Fibroblast of lung (primary cell): ENCODE measurements at regions not wholly inside any gene's neighbourhood (a gene's known extent, or its start where the extent isn't known, plus 50 kb on each side); places are given as distances from the start of the nearest gene placed in this dataset.
"Not testable (repeated sequence)": the region's sequence is repeated elsewhere in the genome, so short reads cannot be mapped to it uniquely, and the experiment has no call there.

Experiments used
- DNase-seq, 2 donors: peaks; one replicate each; pipeline versions ENCODE4 v3.0.0 to v3.0.0-alpha.2; 2010; ENCODE audit warnings: low read depth in 2 of 2
- H2AFZ ChIP-seq: 2 replicates; pipeline ENCODE4 v1.5.1; 2012; ENCODE audit warnings: low read length, control low read depth, inconsistent platforms
- H3K27ac ChIP-seq: 2 replicates; pipeline ENCODE4 v1.5.1; 2011; ENCODE audit warnings: low read length, control low read depth; ENCODE audit not compliant: insufficient read depth
- H3K27me3 ChIP-seq: 2 replicates; pipeline ENCODE4 v1.5.1; 2011; ENCODE audit warnings: mild to moderate bottlenecking, low read length; ENCODE audit not compliant: control insufficient read depth, insufficient read depth
- H3K36me3 ChIP-seq: 2 replicates; pipeline ENCODE4 v1.5.1; 2011; ENCODE audit warnings: low read length; ENCODE audit not compliant: control insufficient read depth, insufficient read depth
- H3K4me1 ChIP-seq: 2 replicates; pipeline ENCODE4 v1.5.1; 2011; ENCODE audit warnings: low read length; ENCODE audit not compliant: control insufficient read depth, insufficient read depth; ENCODE audit errors: extremely low read depth
- H3K4me2 ChIP-seq: 2 replicates; pipeline ENCODE4 v1.5.1; 2011; ENCODE audit warnings: low read length, control low read depth; ENCODE audit not compliant: insufficient read depth; ENCODE audit errors: extremely low read depth
- H3K4me3 ChIP-seq, 4 experiments: fragments of 200-600 bp in 1 of 4; sonication (generic) in 1 of 4; replicated peaks in 1 of 4; 2 replicates each; pipeline ENCODE4 v1.5.1; 2011 to 2016; ENCODE audit warnings: low read length in 4 of 4, low read depth in 3 of 4, mild to moderate bottlenecking in 3 of 4, control low read depth in 2 of 4, inconsistent platforms in 1 of 4, mixed read lengths in 1 of 4; ENCODE audit not compliant: insufficient read depth in 1 of 4; ENCODE audit errors: control extremely low read depth in 1 of 4
- H3K79me2 ChIP-seq: 2 replicates; pipeline ENCODE4 v1.5.1; 2012; ENCODE audit warnings: mild to moderate bottlenecking, low read length, inconsistent platforms; ENCODE audit not compliant: control insufficient read depth, insufficient read depth
- H3K9ac ChIP-seq: 2 replicates; pipeline ENCODE4 v1.5.1; 2011; ENCODE audit warnings: mild to moderate bottlenecking, low read length, control low read depth; ENCODE audit not compliant: insufficient read depth
- H3K9me3 ChIP-seq: 2 replicates; pipeline ENCODE4 v1.5.1; 2012; ENCODE audit warnings: low read depth, low read length; ENCODE audit not compliant: control insufficient read depth, insufficient read depth
- H4K20me1 ChIP-seq: 2 replicates; pipeline ENCODE4 v1.5.1; 2011; ENCODE audit warnings: low read length; ENCODE audit not compliant: control insufficient read depth, insufficient read depth; ENCODE audit errors: extremely low read depth

- H3K27me3 ChIP-seq, H3K27ac ChIP-seq, H4K20me1 ChIP-seq, H3K4me3 ChIP-seq, H2AFZ ChIP-seq, H3K36me3 ChIP-seq, H3K4me2 ChIP-seq, H3K9ac ChIP-seq, H3K4me1 ChIP-seq, H3K79me2 ChIP-seq, H3K9me3 ChIP-seq, DNase-seq: not testable (repeated sequence)
These were observed 124.6 kb downstream of the LRRC37A3 start for GRCh38 chr17:64794548-64795274.

GRCh38 chr17:64794113-64794512, 125.2 kb downstream of the LRRC37A3 start:
- H3K27ac ChIP-seq, H3K4me2 ChIP-seq, H3K9ac ChIP-seq, H2AFZ ChIP-seq, H3K79me2 ChIP-seq, H3K27me3 ChIP-seq, H3K9me3 ChIP-seq, H3K4me1 ChIP-seq, H4K20me1 ChIP-seq, H3K4me3 ChIP-seq, H3K36me3 ChIP-seq: not testable (repeated sequence)
- peak in 1 of 2 donors; percentile 35 for DNase-seq

- not testable (repeated sequence) for H3K4me2 ChIP-seq, H2AFZ ChIP-seq, H3K27ac ChIP-seq, H3K4me3 ChIP-seq, H3K4me1 ChIP-seq, H3K9me3 ChIP-seq, H3K36me3 ChIP-seq, H3K9ac ChIP-seq, H4K20me1 ChIP-seq, H3K79me2 ChIP-seq, H3K27me3 ChIP-seq
- DNase-seq: peak; percentile 35 to 73
These were observed 126.3 kb downstream of the LRRC37A3 start for GRCh38 chr17:64792793-64793575.

GRCh38 chr17:64792276-64792675, 127.0 kb downstream of the LRRC37A3 start:
- not testable (repeated sequence) for H3K4me2 ChIP-seq, H3K9ac ChIP-seq, H3K27me3 ChIP-seq, DNase-seq, H3K9me3 ChIP-seq, H3K4me1 ChIP-seq, H3K36me3 ChIP-seq, H3K79me2 ChIP-seq, H4K20me1 ChIP-seq, H3K27ac ChIP-seq, H2AFZ ChIP-seq, H3K4me3 ChIP-seq

GRCh38 chr17:64791691-64792090, 127.6 kb downstream of the LRRC37A3 start:
- H3K4me3 ChIP-seq, H3K4me1 ChIP-seq, DNase-seq, H2AFZ ChIP-seq, H3K27me3 ChIP-seq, H3K9me3 ChIP-seq, H3K36me3 ChIP-seq, H3K4me2 ChIP-seq, H3K79me2 ChIP-seq, H4K20me1 ChIP-seq, H3K9ac ChIP-seq, H3K27ac ChIP-seq: not testable (repeated sequence)

- not testable (repeated sequence) for H3K4me1 ChIP-seq, H3K9ac ChIP-seq, H3K9me3 ChIP-seq, H3K79me2 ChIP-seq, H3K4me2 ChIP-seq, H3K4me3 ChIP-seq, H2AFZ ChIP-seq, H3K27ac ChIP-seq, H3K27me3 ChIP-seq, H4K20me1 ChIP-seq, DNase-seq, H3K36me3 ChIP-seq
These were observed 128.1 kb downstream of the LRRC37A3 start for GRCh38 chr17:64791226-64791625.
